Fibroblast of peridontal ligament (primary cell): ENCODE measurements at regions not wholly inside any gene's neighbourhood (a gene's known extent, or its start where the extent isn't known, plus 50 kb on each side); places are given as distances from the start of the nearest gene placed in this dataset.

Experiments used
- DNase-seq: peaks from one replicate; pipeline ENCODE4 v3.0.0-alpha.2; 2010; ENCODE audit errors: extremely low read depth

DNA sequence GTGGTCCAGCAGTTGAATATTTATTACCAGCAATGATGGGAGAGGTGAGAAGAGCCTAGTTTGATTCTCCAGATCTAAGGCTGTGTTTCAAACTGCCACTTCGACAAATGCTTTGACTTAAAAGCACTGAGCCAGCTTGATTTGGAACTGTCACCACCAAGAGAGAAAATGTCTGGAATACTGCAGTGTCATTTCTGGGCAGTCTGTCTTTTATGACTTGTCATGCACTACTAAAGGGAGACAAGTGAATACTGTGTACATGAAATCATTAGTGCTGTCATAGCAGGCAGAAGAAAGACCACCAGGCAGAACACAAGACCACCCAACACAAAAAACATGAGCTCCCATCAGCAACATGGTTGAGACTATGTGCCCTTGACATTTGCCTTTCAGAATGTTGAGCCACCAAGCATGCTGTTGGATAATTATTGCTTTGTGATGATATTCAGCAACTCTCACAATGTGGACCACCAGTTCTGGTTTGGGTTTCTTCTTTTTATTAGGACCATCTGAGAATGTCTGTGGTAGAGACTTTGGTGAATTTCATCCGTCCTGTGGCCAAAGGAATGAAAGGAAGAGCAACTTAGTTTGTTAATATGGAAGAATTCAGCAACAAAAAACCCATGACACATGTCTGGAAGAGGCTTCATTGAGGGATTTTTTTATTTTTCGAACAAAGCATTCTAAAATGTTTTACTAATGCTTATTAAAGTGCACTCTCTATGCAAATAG, 125.8 kb downstream of the NTMT2 start:
- peak; percentile 22 for DNase-seq

DNA sequence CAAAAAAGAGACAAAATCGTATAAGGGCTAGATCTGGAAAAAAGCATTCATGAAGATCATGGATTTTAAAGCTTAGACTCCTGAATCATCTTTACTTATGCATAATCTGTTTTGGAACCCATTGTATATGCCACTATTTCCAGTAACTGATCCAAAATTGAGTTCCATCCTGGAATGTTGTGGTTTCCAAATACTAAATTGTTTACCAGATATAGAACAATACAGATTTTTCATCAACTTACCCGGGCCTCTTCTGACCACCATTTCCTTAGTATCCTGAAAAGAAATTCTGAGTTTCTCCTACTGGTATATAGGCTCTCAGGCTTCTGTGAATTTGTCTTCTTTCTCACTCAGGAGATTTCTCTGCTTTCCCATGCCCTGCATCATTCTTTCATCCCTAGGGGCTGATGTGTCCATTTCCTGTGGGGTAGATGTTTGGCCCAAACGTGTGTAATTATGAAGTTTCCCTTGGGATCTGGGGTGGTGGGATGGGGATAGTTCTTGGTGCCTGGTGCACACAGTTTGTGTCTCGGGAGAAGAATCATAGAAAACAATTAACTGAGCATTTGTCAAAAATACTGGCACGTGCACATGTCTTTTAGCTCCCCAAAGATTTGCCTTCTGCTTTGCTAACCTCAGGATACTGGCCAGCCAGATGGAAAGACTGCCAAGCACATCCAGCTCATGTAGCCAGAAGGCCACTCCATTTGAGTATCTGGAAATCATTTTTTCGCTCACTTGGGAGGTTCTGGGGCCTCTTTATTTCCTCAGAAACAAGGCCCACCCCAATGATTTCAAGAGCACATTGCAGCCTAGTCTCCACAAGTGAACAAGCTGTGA, 127.8 kb downstream of the NTMT2 start:
- DNase-seq: peak; percentile 79

DNA sequence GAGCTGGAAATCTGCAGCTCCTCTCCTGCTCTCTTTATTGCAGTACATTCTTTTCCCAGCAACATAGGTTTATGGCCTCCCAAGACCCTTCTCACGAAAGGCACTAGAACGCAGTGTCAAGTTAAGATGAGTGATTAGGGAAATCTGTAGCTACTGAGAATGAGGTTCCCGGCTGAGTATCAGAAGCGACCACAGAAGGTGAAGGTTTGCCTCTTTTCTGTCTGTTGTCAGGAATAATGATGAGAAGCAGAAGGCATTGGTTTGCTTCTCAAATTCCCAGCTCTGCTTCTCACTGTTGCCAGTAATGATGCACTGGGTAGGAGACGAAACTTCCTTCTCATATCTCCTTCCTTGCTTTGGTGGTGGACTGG, 128.4 kb downstream of the NTMT2 start:
- no peak for DNase-seq

DNA sequence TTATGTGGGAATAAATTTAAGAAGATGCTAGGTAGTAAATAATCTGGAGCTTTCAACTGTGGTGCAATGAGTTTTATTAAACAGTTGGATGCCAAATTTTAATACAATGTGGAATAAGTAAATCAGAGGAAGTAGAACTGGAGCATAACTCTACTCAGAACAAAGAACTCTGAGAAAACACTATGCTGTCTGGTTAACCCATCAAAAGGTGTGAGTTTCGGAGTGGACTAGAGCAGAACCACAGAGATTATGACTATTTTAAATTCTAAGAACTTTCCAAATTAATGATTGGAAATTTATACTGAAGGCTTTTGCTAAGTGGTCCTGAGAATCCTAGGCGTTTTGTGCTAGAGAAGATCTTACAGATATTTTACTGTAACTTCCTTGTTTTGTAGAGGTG, 132.2 kb downstream of the NTMT2 start:
- DNase-seq: no peak

DNA sequence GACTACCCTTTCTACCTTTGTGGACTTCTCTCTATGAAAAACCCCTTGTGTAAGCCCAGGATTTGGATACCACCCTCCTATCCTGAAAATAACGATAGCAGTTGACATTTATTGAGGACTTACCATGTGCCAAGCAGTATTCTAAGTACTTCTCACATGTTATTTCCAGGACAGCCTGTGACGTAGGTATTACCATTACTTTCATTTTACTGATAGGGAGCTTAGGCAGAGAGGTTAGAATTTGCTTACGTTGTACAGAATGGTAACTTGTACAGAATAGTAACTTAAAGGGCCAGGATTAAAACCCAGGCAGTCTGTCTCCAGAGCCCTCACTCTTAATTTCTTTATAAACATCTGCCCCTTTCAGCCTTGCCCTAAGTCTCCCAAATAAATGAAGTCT, 138.3 kb downstream of the NTMT2 start:
- DNase-seq: no peak

DNA sequence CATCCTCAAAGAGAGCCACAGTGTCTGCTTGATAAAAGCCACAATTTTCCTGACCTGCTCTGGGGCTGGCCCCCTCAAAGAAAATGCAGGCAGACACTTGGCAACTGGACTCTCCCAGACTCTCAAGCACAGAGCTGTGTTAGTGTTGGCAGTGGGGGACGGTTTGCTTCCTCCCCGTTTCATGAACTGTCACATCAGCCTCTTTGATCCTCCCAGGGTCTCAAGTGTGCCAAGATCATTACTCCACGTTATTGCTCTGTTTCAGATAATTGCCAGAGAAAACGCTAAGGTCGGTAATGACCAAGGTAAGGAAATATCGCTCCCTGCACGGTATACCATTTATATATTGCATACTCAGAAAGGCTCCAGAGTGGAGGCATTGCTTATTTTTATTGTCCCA, 138.8 kb downstream of the NTMT2 start:
- no peak for DNase-seq

DNA sequence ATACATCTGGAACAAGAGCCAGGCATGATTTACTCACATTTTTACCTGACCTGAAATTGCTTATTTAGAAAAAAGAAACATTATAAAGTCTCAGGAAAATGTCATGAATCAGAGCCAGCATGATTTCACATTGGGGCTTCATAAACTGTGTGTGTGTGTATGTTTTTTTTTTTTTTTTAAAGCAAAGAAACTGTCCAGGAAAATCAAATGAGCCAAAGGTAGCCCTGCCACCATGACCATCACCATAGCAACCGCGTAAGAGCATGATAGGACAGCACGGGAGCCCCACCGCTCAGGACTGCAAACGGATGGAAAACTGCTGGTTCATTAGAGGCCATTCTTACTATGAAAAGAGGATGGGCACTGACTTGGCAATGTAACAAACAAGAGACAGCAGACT, 139.2 kb downstream of the NTMT2 start:
- no peak for DNase-seq

DNA sequence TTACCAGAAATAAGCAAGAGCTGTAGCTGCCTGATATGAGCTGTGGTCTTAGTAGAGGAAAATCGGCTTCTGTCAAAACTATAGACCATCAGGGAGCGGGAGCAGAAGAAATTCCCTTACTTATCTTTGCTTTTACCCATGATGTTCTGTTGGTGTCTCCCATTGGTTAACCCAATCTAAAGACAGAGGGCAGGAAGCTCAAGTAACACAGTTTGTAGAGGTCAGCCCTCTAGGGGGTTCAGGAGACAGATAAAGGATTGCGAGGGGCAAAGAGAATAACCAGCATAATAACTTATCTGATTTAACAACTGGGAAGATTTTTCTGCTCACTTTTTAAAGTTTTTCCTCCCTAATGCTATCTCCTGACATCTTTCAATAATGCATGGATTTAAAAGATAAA, 142.4 kb downstream of the NTMT2 start:
- DNase-seq: no peak

DNA sequence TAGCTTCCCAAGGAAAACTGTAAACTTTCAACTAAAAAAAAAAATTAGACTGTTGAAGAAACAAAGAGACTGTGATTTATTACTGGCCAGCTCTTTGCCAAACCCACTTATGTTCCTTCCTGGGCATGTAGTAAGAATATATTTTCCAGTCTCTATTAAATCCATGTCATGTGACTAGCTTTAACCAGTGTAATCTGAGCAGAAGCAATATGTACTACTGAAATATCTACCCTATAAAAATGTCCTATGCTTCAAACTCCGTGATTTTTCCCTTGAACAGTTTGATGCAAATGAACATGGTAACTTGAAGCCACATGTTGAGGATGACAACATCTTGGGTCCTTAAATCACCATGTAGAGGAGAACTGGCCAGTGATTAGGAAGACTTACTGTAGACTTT, 144.5 kb downstream of the NTMT2 start:
- DNase-seq: no peak

DNA sequence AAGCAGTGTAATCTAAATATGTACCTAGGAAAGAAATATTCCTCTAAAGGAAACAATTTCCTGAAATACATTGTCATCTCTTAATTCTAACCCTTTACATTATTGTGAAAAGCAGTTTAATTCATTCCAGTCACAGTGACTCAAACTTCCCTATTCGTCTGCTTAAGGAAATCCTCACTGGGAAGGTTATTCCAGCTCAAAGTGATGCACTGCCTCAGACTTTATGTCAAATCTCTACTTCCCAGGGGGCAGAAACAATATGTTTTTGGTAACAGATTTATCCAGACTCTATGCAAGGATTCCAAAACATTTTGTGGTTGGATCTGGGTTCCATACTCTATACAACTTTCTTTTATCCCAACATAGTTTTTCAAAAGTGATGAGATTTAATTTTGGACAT, 145.2 kb downstream of the NTMT2 start:
- peak; percentile 90 for DNase-seq

DNA sequence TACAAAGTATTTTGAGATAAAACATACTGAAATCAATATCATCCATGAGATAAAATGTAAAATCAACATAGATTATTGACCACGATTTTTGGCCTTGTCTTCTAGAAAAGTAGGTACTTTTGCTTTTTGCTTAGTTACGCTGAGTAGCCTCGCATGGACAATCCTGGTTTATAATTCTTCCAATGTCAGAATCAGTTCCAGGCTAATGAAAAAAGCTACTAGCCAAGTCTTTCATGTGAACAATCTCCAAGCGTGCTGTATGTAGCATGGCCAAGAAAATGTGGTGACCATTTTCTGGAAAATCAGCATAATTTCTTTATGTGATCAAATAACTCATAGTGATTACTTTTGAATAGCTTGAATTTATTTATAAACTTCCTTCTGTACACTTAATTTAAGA, 145.8 kb downstream of the NTMT2 start:
- DNase-seq: no peak

DNA sequence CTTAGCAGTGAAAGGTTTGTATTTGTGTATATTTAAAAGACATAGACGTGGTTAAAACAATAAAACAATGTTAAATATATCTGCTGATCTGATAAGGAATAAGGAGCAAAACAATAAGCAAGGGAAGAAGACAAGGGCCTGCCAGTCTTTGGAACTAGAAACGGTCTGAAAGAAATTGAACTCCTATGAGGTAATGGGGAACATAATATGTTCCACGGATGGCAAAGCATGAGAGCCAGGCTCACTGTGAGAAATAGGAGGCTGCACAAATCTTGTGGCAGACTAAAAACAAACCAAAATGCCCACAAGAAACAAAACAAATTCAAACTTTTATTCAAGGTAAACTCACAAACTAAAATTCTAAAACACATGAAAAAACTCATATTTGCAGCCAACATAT, 150.5 kb downstream of the NTMT2 start:
- DNase-seq: no peak

DNA sequence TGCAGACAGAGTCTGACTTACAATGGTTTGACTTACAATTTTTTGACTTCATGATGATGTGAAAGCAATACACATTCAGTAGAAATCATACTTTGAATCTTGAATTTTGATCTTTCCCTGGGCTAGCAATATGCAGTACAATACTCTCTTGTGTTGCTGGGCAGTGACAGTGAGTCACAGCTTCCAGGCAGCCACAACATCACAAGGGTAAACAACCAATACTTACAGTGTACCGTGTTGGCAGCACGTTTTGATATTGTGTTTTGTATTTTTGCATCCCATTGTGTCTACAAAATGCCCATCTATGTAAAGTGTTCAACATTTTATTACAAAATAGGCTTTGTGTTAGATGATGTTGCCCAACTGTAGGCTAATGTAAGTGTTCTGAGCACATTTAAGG, 150.9 kb downstream of the NTMT2 start:
- DNase-seq: no peak

DNA sequence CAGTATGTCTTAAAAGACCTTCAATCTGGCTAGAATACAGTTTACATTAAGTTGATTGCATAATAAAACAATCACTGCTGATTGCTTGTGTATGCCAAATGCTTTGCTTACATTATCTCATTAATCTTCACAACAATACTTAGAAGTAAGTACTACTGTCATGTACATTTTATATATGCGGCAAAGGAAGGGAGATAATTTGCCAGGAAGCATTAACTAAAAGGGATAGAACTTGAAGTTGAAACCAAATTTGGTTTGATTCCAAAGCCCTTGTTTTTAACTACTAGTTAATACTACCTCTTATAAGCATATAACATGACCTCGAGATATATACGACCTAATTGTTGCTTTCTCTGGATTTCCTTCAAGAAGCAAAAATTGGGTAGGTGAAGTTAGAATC, 155.8 kb downstream of the NTMT2 start:
- no peak for DNase-seq

DNA sequence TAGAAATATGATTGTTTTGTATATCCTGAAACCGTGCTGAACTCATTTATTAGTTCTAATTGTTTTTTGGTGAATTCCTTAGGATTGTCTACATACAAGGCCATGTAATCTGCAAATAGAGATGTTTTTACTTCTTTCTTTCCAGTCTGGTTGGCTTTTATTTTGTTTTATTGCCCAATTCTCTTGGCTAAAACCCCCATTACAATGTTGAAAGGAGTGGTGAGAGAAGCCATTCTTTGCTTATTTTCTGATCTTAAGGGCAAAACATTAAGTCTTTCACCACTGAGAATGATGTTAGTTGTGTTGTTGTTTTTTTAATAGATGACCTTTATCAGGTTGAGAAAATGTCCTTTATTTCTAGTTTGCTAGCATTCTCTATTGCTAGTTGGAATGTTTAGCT, 157.3 kb downstream of the NTMT2 start:
- peak; percentile 48 for DNase-seq

DNA sequence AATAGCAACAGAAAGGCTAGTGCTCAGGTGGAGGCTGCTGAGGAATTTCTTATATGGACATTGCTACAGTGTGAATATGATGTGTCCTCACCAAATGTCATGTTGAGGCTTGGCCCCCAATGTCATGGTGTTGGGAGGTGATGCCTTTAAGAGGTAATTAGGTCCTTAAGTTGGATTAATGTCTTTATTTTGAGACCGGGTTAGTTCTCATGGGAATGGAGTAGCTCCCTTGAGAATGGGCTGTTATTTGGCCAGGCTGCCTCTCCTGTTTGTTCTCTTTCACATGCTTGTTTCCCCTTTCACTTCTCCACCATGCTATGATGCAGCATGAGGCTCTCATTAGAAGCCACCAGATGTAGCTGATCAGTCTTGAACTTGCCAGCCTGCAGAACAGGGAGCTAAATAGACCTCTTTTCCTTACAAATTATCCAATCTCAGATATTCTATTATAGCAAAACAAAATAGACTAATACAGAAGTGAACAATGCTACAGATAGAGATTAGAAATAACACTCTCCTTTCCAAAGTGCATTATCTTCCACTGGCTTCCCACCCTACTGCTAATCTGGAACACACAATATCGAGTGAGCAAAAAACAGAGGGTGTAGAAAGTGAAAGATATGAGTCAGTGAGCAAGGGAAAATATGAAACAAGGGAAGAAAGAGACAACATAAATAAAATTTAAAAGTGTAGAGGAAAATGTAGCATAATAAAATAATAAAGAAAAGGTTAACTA, 160.2 kb downstream of the NTMT2 start:
- peak; percentile 51 for DNase-seq

DNA sequence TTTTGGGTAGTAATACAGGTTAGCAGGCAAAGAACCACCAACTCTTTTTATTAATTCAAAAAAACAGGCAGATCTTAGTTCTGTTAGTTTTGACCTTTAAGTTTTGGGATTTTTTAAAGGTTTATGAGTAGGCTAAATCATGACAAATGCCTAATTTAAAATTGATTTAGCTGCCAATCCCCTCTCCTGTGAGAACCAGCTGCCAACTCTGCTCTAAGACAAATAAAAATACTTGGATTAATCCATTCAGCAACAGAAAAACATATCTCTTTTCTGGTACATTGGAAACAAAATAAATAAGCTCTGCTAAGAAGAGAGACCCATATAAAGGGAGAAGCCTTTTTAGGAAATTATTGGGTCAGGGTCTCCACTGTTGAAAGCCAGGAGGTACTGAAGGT, 160.8 kb downstream of the NTMT2 start:
- DNase-seq: no peak

DNA sequence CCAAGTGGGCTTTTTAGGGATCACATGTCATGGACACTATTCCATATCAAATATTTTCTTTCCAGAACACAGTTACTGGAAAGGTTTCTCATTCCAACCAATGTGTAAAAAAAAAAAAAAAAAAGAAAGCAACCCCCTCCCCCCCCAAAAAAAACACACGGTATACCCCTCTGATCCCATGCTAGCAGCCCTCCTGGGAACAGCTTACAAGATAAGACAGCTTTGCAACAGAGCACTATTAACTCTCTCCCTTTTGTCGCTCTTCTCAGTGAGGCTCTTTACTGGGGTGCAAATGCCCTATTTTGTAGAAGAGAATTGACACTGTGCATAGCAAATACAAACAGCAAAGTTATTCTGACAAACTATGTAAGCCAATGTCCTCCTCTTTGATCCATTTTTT, 161.2 kb downstream of the NTMT2 start:
- no peak for DNase-seq

DNA sequence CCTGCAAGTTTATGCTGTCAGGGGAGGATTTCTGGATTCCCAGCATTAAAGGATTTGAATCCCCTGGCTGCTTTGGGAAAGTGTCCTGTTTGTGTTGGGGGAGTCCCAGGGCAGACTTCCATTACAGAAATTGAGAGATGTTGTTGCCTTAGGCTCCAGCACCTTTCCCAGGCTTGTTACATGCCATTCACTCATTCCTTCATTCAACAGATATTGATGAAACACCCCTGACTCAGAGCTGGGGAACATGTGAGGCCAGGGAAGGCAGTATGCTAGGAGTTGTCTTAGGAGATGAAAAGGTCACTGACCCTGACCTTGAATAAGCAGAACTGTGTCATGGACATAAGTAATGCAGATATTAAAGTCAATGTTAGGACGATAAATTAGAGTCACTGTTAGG, 161.7 kb downstream of the NTMT2 start:
- DNase-seq: peak; percentile 48

DNA sequence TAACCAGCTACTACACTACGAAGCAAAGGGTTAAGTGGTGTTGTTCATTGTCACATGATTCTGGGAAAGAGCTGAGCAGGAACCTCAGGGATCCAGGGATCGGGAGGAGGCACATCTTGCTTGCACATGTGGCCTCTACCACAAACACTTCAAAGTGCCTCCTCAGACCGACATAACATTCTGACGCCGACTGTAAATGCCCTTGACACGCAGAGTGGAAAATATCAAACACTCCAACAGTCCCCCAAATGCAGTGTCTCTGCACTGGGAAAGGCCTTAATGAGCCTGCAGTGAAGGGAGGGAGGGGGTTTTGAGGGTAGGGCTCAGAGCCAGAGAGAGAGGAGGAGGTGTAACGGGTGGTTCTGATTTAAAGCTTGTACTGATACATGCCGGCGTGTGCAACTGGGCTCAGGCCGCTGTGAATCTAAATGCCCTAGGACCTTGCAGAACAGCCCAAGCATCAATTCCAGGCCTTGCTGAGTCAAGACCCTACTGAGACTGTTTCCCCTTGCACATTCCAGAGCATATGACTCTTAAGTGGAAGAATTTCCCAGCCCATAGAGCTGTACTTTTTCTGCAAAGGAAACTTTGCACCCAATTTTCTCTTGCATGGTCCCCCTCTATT, 163.7 kb downstream of the NTMT2 start:
- peak; percentile 99 for DNase-seq

DNA sequence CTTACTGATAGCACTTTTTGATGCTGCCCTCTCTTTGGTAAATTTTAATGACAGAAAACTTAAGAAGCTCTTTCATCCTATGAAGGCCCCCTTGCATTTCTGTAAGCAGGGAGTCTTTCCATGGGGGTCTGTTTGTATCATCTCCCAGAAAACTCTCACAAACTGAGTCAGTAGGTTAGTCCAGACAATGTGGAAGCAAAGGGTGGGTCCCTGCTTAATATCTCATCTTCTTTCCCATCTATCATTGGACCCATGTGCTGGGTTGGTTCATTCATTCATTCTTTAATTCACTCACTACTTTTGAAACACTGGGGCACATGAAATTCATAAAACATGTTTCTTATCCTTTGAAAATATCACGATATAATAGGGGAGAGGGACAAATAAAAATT, 164.3 kb downstream of the NTMT2 start:
- DNase-seq: no peak

DNA sequence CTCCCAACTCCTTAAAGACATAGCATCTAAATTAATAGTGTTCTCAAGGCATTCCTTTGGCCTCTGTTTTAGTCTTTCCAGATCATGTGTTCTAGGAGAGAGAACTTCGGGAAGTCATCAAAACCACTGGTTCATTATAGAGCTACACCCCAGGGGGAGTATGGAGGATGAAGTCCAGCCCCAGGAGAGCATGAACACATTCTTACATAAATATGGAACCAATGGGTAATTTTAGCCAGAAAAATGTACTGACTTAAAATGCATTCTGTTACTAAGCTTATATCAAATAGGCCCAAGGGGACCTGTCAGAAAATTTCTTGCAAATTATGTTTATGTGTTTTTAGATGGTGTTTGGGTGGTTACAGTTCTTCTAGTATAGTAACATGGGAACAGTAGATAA, 165.2 kb downstream of the NTMT2 start:
- peak; percentile 81 for DNase-seq
